ENCODE measurements at regions not wholly inside any gene's neighbourhood (a gene's known extent, or its start where the extent isn't known, plus 50 kb on each side); places are given as distances from the start of the nearest gene placed in this dataset.

GRCh38 chr13:85575110-85575509, 224.1 kb downstream of the SLITRK6 start:
- ATAC-seq (ENCODE audit: low read depth) (no peak), DNase-seq (no peak)
- POLR2A ChIA-PET, result no interaction called here
- Histone ChIP-seq H3K27me3 (replicated peaks in 1 of 4; ENCODE audit: control extremely low read depth in 1 of 4, control insufficient read depth in 3 of 4, insufficient read depth in 4 of 4, low read length in 3 of 4) (no peaks in the 10 kb centered on the region), H3K4me3 (ENCODE audit: control extremely low read depth in 1 of 5, extremely low read depth in 1 of 5, insufficient read depth in 1 of 5, low read depth in 2 of 5, low read length in 4 of 5) (no peak overlapping the region), H3K27ac (ENCODE audit: low read length in 2 of 2) (no peak overlapping the region), H3K9me3 (ENCODE audit: control extremely low read depth in 1 of 3, control insufficient read depth in 2 of 3, insufficient read depth in 1 of 3, low read length in 2 of 3) (no peaks in the 10 kb centered on the region), H3K79me2 (ENCODE audit: control insufficient read depth, insufficient read depth, low read length) (no peaks in the 10 kb centered on the region), H4K20me1 (ENCODE audit: control insufficient read depth, insufficient read depth, low read length, poor library complexity, severe bottlenecking) (no peaks in the 10 kb centered on the region), H2AFZ (ENCODE audit: insufficient read depth, low read depth, low read length, poor library complexity, severe bottlenecking) (no peak overlapping the region), H3K9ac (ENCODE audit: low read length) (no peak overlapping the region), H3K4me2 (replicated peaks; ENCODE audit: low read depth, low read length, poor library complexity, severe bottlenecking) (no peak overlapping the region), H3K4me1 (ENCODE audit: control insufficient read depth in 2 of 2, insufficient read depth in 2 of 2, low read length in 2 of 2) (no peaks in the 10 kb centered on the region), H3K36me3 (replicated peaks in 1 of 2; ENCODE audit: control extremely low read depth in 1 of 2, control insufficient read depth in 1 of 2, extremely low read depth in 1 of 2, insufficient read depth in 2 of 2, low read length in 1 of 2) (no peaks in the 10 kb centered on the region)
- H3K27ac Mint-ChIP-seq, result no peak overlapping the region
- TF ChIP-seq EZH2 (IDR thresholded peaks at IDR 0.05; ENCODE audit: borderline replicate concordance, insufficient read depth, low read depth, low read length, poor library complexity, severe bottlenecking) (no peak), CTCF (IDR thresholded peaks at IDR 0.05) (no peak)
- H3K4me1 Mint-ChIP-seq, result no peaks in the 10 kb centered on the region
- peaks cover 5% of the 10 kb centered on the region for H3K9me3 Mint-ChIP-seq (ENCODE audit: insufficient read depth)
- no peak overlapping the region for H3K4me3 Mint-ChIP-seq
- CTCF ChIA-PET, result no interaction called here
- H3K27me3 Mint-ChIP-seq, result no peaks in the 10 kb centered on the region
- intact Hi-C loops (cut with micrococcal nuclease), result no loop called here

- DNase-seq, result no peak
- no CpG with 5 or more reads among the region's 2 CpGs for WGBS (ENCODE audit: insufficient coverage)
- Mint-ChIP-seq H3K27ac (no peak overlapping the region), H3K27me3 (no peaks in the 10 kb centered on the region), H3K9me3 (ENCODE audit: insufficient read depth) (peaks cover 7% of the 10 kb centered on the region), H3K4me1 (no peaks in the 10 kb centered on the region), H3K4me3 (no peak overlapping the region)
- no peaks in the 10 kb centered on the region for H3K4me1 ChIP-seq (ENCODE audit: control insufficient read depth in 2 of 2, insufficient read depth in 2 of 2, low read length in 2 of 2)
- no peak overlapping the region for H3K27ac ChIP-seq (ENCODE audit: low read length in 2 of 2)
- CTCF ChIA-PET, result no interaction called here
- peaks cover 0 to 2% (median 0%) of the 10 kb centered on the region in 3 donors for H3K9me3 ChIP-seq (ENCODE audit: control extremely low read depth in 1 of 3, control insufficient read depth in 2 of 3, insufficient read depth in 1 of 3, low read length in 2 of 3)
- H4K20me1 ChIP-seq (ENCODE audit: control insufficient read depth, insufficient read depth, low read length, poor library complexity, severe bottlenecking), result no peaks in the 10 kb centered on the region
- POLR2A ChIA-PET, result no interaction called here
- H3K36me3 ChIP-seq (replicated peaks in 1 of 2; ENCODE audit: control extremely low read depth in 1 of 2, control insufficient read depth in 1 of 2, extremely low read depth in 1 of 2, insufficient read depth in 2 of 2, low read length in 1 of 2), result no peaks in the 10 kb centered on the region
- no peak for ATAC-seq (ENCODE audit: low read depth)
- no peaks in the 10 kb centered on the region for H3K79me2 ChIP-seq (ENCODE audit: control insufficient read depth, insufficient read depth, low read length)
- no peak overlapping the region for H3K4me2 ChIP-seq (replicated peaks; ENCODE audit: low read depth, low read length, poor library complexity, severe bottlenecking)
- H3K27me3 ChIP-seq (replicated peaks in 1 of 4; ENCODE audit: control extremely low read depth in 1 of 4, control insufficient read depth in 3 of 4, insufficient read depth in 4 of 4, low read length in 3 of 4), result no peaks in the 10 kb centered on the region
- TF ChIP-seq CTCF (IDR thresholded peaks at IDR 0.05), result no peak
- H2AFZ ChIP-seq (ENCODE audit: insufficient read depth, low read depth, low read length, poor library complexity, severe bottlenecking), result no peak overlapping the region
- no peak overlapping the region for H3K4me3 ChIP-seq (ENCODE audit: control extremely low read depth in 1 of 5, extremely low read depth in 1 of 5, insufficient read depth in 1 of 5, low read depth in 2 of 5, low read length in 4 of 5)
- intact Hi-C loops (cut with micrococcal nuclease), result no loop called here
- H3K9ac ChIP-seq (ENCODE audit: low read length), result no peak overlapping the region
These were observed 231.3 kb downstream of the SLITRK6 start for GRCh38 chr13:85567909-85568308.

Data from B cell (primary cell).